C4-2B (cell line): ENCODE measurements at regions not wholly inside any gene's neighbourhood (a gene's known extent, or its start where the extent isn't known, plus 50 kb on each side); places are given as distances from the start of the nearest gene placed in this dataset.

Experiments used
- ZFX ChIP-seq: fragments of 450-650 bp; IDR thresholded peaks from 2 replicates; pipeline ENCODE4 v1.6.1; 2017
- TF ChIP-seq, protein P1 (sequence below): fragments of 450-650 bp; conservative IDR thresholded peaks from 2 replicates; pipeline ENCODE4 v1.5.1; 2017; ENCODE audit warnings: mild to moderate bottlenecking

DNA sequence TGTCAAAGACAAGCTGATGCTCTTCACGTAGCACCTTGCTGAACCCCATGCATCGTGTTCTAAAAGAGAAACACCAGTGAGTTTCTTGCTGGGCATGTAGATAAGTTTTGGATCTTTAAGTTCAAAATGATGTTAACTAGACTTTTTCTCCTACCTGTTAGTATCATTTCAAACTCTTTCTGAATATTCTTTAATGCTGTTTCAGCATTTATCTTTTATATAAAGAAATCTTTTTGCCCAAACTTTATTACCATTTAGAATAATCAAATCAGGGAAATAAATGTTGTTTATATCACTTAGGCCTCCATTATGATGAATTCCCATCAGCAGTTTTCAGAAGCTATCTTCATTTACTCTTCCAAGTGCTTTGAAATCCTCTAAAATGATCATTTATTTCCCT, 542.8 kb downstream of the CDH10 start:
- TF ChIP-seq, protein P1, sequence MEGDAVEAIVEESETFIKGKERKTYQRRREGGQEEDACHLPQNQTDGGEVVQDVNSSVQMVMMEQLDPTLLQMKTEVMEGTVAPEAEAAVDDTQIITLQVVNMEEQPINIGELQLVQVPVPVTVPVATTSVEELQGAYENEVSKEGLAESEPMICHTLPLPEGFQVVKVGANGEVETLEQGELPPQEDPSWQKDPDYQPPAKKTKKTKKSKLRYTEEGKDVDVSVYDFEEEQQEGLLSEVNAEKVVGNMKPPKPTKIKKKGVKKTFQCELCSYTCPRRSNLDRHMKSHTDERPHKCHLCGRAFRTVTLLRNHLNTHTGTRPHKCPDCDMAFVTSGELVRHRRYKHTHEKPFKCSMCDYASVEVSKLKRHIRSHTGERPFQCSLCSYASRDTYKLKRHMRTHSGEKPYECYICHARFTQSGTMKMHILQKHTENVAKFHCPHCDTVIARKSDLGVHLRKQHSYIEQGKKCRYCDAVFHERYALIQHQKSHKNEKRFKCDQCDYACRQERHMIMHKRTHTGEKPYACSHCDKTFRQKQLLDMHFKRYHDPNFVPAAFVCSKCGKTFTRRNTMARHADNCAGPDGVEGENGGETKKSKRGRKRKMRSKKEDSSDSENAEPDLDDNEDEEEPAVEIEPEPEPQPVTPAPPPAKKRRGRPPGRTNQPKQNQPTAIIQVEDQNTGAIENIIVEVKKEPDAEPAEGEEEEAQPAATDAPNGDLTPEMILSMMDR: no peak
- TF ChIP-seq ZFX: no peak
